Heart right ventricle (tissue), 16 donors: ENCODE measurements at regions not wholly inside any gene's neighbourhood (a gene's known extent, or its start where the extent isn't known, plus 50 kb on each side); places are given as distances from the start of the nearest gene placed in this dataset.
"Not testable (repeated sequence)": the region's sequence is repeated elsewhere in the genome, so short reads cannot be mapped to it uniquely, and the experiment has no call there.

Experiments used
- ATAC-seq, 8 donors: fragments of 200-7000 bp; cut with Tn5 transposase; one replicate each; pipeline ENCODE4 v1.9.1; 2020; ENCODE audit warnings: mild to moderate bottlenecking in 8 of 8, moderate library complexity in 8 of 8, moderate number of reproducible peaks in 1 of 8
- DNase-seq, 2 donors: peaks; one replicate each; pipeline ENCODE4 v3.0.0-alpha.2; 2020
- H3K27ac ChIP-seq, 10 donors: fragments of 200-600 bp; sonication (generic) in 2 of 10; one replicate each; pipeline versions ENCODE4 v1.5.0 to v1.8.0; 2020 to 2022; ENCODE audit warnings: mild to moderate bottlenecking in 3 of 10
- H3K27me3 ChIP-seq, 7 donors: fragments of 200-600 bp; one replicate each; pipeline ENCODE4 v1.8.0; 2021 to 2022; ENCODE audit warnings: mild to moderate bottlenecking in 2 of 7
- H3K36me3 ChIP-seq, 9 donors: fragments of 200-600 bp; sonication (generic) in 1 of 9; one replicate each; pipeline versions ENCODE4 v1.5.0 to v1.8.0; 2020 to 2022; ENCODE audit warnings: mild to moderate bottlenecking in 2 of 9
- H3K4me1 ChIP-seq, 9 donors: fragments of 200-600 bp; sonication (generic) in 1 of 9; one replicate each; pipeline versions ENCODE4 v1.5.0 to v1.8.0; 2020 to 2022; ENCODE audit warnings: mild to moderate bottlenecking in 4 of 9
- H3K4me3 ChIP-seq, 10 donors: fragments of 200-600 bp; sonication (generic) in 2 of 10; one replicate each; pipeline versions ENCODE4 v1.5.0 to v1.8.0; 2020 to 2022; ENCODE audit warnings: mild to moderate bottlenecking in 7 of 10, moderate library complexity in 2 of 10
- H3K9me3 ChIP-seq, 11 donors: fragments of 200-600 bp in 10 of 11; sonication (generic) in 2 of 11; one replicate each; pipeline versions ENCODE4 v1.5.0 to v1.8.0; 2013 to 2022; ENCODE audit warnings: mild to moderate bottlenecking in 2 of 11, control low read depth in 1 of 11, moderate library complexity in 1 of 11
- CTCF ChIP-seq, 9 donors: fragments of 200-600 bp; sonication (generic) in 2 of 9; IDR thresholded peaks; one replicate each; pipeline versions ENCODE4 v1.5.0 to v1.8.0; 2021 to 2022; ENCODE audit warnings: antibody characterized with exemption in 9 of 9, mild to moderate bottlenecking in 5 of 9, moderate library complexity in 1 of 9
- WGBS, 2 donors: extraction: QIAGEN DNeasy Blood & Tissue Kit; methylation state at CpG; one replicate each; pipeline ENCODE4 v1.1.7; 2013; ENCODE audit warnings: inconsistent platforms in 1 of 2; 5-methylcytosine and 5-hydroxymethylcytosine counted together
- intact Hi-C, 10 donors: fragments of 100-400 bp; cut with DNase I; formaldehyde crosslinking; loops; one replicate each; pipeline versions ENCODE4 v1.11.1 to v1.14.2; 2022
- donor health status: Arrhythmogenic right ventricular cardiomyopathy.
- donor health status: ischemic (EF 13 %, LVEDD 7.1; RV severe dilation, severe dysfunction).
- donor health status: healthy with polysubstance abuse.
- donor health status: DM: no; HTN: yes; CAD: no.
- donor health status: DM: no; HTN: no; CAD: no.
- donor health status: ischemic (EF 25% LVEDD 6.9; RV normal size, moderate dysfunction).
- donor health status: ischemic (EF 25% LVEDD 5.7; RV mildly dilated, moderate dysfunction).
- donor health status: healthy.
- donor health status: DM: yes; HTN: yes; CAD: no.
- donor health status: Ischemic cardiomyopathy.
- donor health status: ischemic (EF 35%, LVEDD 5.7; RV mildly dilated, moderate dysfunction).
- donor health status: nonischemic (EF 11% LVEDD 7.7; RV severe dilation, severe dysfunction).
- donor health status: DM: yes; HTN: yes; CAD: no.
- donor health status: PGD.
- donor health status: ischemic (EF 29% LVEDD 5.4; RV normal size, mild dysfunction).
- donor health status: nonischemic (EF 23%, LVEDD 6.1; RV moderate dilation, normal function).

- 96% methylated on average over 5 of the region's 5 CpGs for WGBS, 2 donors
- TF ChIP-seq CTCF (IDR thresholded peaks at IDR 0.05) = no peak
- Histone ChIP-seq H3K36me3 (no peaks in the 10 kb centered on the region), H3K4me3 (no peak overlapping the region), H3K27me3 (no peaks in the 10 kb centered on the region), H3K4me1 (no peaks in the 10 kb centered on the region), H3K27ac (no peak overlapping the region), H3K9me3 (no peaks in the 10 kb centered on the region)
- ATAC-seq (no peak), DNase-seq (no peak)
- intact Hi-C loops = no loop called here
These were observed 85.9 kb upstream of the PLET1 start for GRCh38 chr11:112346586-112346985.

GRCh38 chr11:112348480-112349029 lies 87.9 kb upstream of the PLET1 start:
- no peak for ATAC-seq

GRCh38 chr11:112351423-112351822 lies 90.8 kb upstream of the PLET1 start:
- WGBS, 2 donors = 91 to 98% methylated on average over 3 of the region's 3 CpGs
- H3K36me3 ChIP-seq, intact Hi-C loops: not testable (repeated sequence)

More at GRCh38 chr11:112348480-112349029, 87.9 kb upstream of the PLET1 start:
- H3K4me3 ChIP-seq = no peak overlapping the region
- H3K4me1 ChIP-seq = no peaks in the 10 kb centered on the region
- no peaks in the 10 kb centered on the region for H3K36me3 ChIP-seq
- H3K27me3 ChIP-seq = no peaks in the 10 kb centered on the region
- DNase-seq = no peak
- intact Hi-C loops = no loop called here
- WGBS, 2 donors = 82 to 84% methylated on average over 6 of the region's 6 CpGs
- H3K27ac ChIP-seq = no peak overlapping the region
- no peaks in the 10 kb centered on the region for H3K9me3 ChIP-seq
- TF ChIP-seq CTCF (IDR thresholded peaks at IDR 0.05) = no peak

GRCh38 chr11:112352907-112353306 lies 92.2 kb upstream of the PLET1 start:
- DNase-seq (no peak), ATAC-seq (no peak)
- peaks cover 0 to 10% (median 0%) of the 10 kb centered on the region in 9 donors for H3K4me1 ChIP-seq
- TF ChIP-seq CTCF (IDR thresholded peaks at IDR 0.05) = no peak
- no peaks in the 10 kb centered on the region for H3K36me3 ChIP-seq
- WGBS, 2 donors = 75 to 86% methylated on average over 2 of the region's 2 CpGs
- H3K27me3 ChIP-seq = no peaks in the 10 kb centered on the region
- intact Hi-C loops = no loop called here
- no peak overlapping the region for H3K27ac ChIP-seq
- no peaks in the 10 kb centered on the region for H3K9me3 ChIP-seq
- no peak overlapping the region for H3K4me3 ChIP-seq

More at GRCh38 chr11:112351423-112351822, 90.8 kb upstream of the PLET1 start:
- not testable (repeated sequence) for H3K27ac ChIP-seq, H3K9me3 ChIP-seq, ATAC-seq, H3K4me1 ChIP-seq, H3K27me3 ChIP-seq, DNase-seq, H3K4me3 ChIP-seq

- ATAC-seq (no peak), DNase-seq (no peak)
- Histone ChIP-seq H3K4me1 (peaks cover 0 to 10% (median 0%) of the 10 kb centered on the region in 9 donors), H3K4me3 (no peak overlapping the region), H3K36me3 (no peaks in the 10 kb centered on the region), H3K27me3 (no peaks in the 10 kb centered on the region), H3K27ac (no peak overlapping the region), H3K9me3 (no peaks in the 10 kb centered on the region)
- WGBS, 2 donors = 92 to 94% methylated on average over 3 of the region's 3 CpGs
- intact Hi-C loops = no loop called here
- no peak for TF ChIP-seq CTCF (IDR thresholded peaks at IDR 0.05)
These were observed 93.7 kb upstream of the PLET1 start for GRCh38 chr11:112354364-112354763.
